Heart right ventricle (tissue), 16 donors: ENCODE measurements at regions not wholly inside any gene's neighbourhood (a gene's known extent, or its start where the extent isn't known, plus 50 kb on each side); places are given as distances from the start of the nearest gene placed in this dataset.

Source experiments
- ATAC-seq, 8 donors: fragments of 200-7000 bp; cut with Tn5 transposase; one replicate each; pipeline ENCODE4 v1.9.1; 2020; ENCODE audit warnings: mild to moderate bottlenecking in 8 of 8, moderate library complexity in 8 of 8, moderate number of reproducible peaks in 1 of 8
- DNase-seq, 2 donors: peaks; one replicate each; pipeline ENCODE4 v3.0.0-alpha.2; 2020
- H3K27ac ChIP-seq, 10 donors: fragments of 200-600 bp; sonication (generic) in 2 of 10; one replicate each; pipeline versions ENCODE4 v1.5.0 to v1.8.0; 2020 to 2022; ENCODE audit warnings: mild to moderate bottlenecking in 3 of 10
- H3K27me3 ChIP-seq, 7 donors: fragments of 200-600 bp; one replicate each; pipeline ENCODE4 v1.8.0; 2021 to 2022; ENCODE audit warnings: mild to moderate bottlenecking in 2 of 7
- H3K36me3 ChIP-seq, 9 donors: fragments of 200-600 bp; sonication (generic) in 1 of 9; one replicate each; pipeline versions ENCODE4 v1.5.0 to v1.8.0; 2020 to 2022; ENCODE audit warnings: mild to moderate bottlenecking in 2 of 9
- H3K4me1 ChIP-seq, 9 donors: fragments of 200-600 bp; sonication (generic) in 1 of 9; one replicate each; pipeline versions ENCODE4 v1.5.0 to v1.8.0; 2020 to 2022; ENCODE audit warnings: mild to moderate bottlenecking in 4 of 9
- H3K4me3 ChIP-seq, 10 donors: fragments of 200-600 bp; sonication (generic) in 2 of 10; one replicate each; pipeline versions ENCODE4 v1.5.0 to v1.8.0; 2020 to 2022; ENCODE audit warnings: mild to moderate bottlenecking in 7 of 10, moderate library complexity in 2 of 10
- H3K9me3 ChIP-seq, 11 donors: fragments of 200-600 bp in 10 of 11; sonication (generic) in 2 of 11; one replicate each; pipeline versions ENCODE4 v1.5.0 to v1.8.0; 2013 to 2022; ENCODE audit warnings: mild to moderate bottlenecking in 2 of 11, control low read depth in 1 of 11, moderate library complexity in 1 of 11
- WGBS, 2 donors: extraction: QIAGEN DNeasy Blood & Tissue Kit; methylation state at CpG; one replicate each; pipeline ENCODE4 v1.1.7; 2013; ENCODE audit warnings: inconsistent platforms in 1 of 2; 5-methylcytosine and 5-hydroxymethylcytosine counted together
- intact Hi-C, 10 donors: fragments of 100-400 bp; cut with DNase I; formaldehyde crosslinking; loops; one replicate each; pipeline versions ENCODE4 v1.11.1 to v1.14.2; 2022
- TF ChIP-seq, protein P1 (sequence below), 9 donors: fragments of 200-600 bp; sonication (generic) in 2 of 9; IDR thresholded peaks; one replicate each; pipeline versions ENCODE4 v1.5.0 to v1.8.0; 2021 to 2022; ENCODE audit warnings: antibody characterized with exemption in 9 of 9, mild to moderate bottlenecking in 5 of 9, moderate library complexity in 1 of 9
- donor health status: Arrhythmogenic right ventricular cardiomyopathy.
- donor health status: ischemic (EF 13 %, LVEDD 7.1; RV severe dilation, severe dysfunction).
- donor health status: healthy with polysubstance abuse.
- donor health status: DM: no; HTN: yes; CAD: no.
- donor health status: DM: no; HTN: no; CAD: no.
- donor health status: ischemic (EF 25% LVEDD 6.9; RV normal size, moderate dysfunction).
- donor health status: ischemic (EF 25% LVEDD 5.7; RV mildly dilated, moderate dysfunction).
- donor health status: healthy.
- donor health status: DM: yes; HTN: yes; CAD: no.
- donor health status: Ischemic cardiomyopathy.
- donor health status: ischemic (EF 35%, LVEDD 5.7; RV mildly dilated, moderate dysfunction).
- donor health status: nonischemic (EF 11% LVEDD 7.7; RV severe dilation, severe dysfunction).
- donor health status: DM: yes; HTN: yes; CAD: no.
- donor health status: PGD.
- donor health status: ischemic (EF 29% LVEDD 5.4; RV normal size, mild dysfunction).
- donor health status: nonischemic (EF 23%, LVEDD 6.1; RV moderate dilation, normal function).

DNA sequence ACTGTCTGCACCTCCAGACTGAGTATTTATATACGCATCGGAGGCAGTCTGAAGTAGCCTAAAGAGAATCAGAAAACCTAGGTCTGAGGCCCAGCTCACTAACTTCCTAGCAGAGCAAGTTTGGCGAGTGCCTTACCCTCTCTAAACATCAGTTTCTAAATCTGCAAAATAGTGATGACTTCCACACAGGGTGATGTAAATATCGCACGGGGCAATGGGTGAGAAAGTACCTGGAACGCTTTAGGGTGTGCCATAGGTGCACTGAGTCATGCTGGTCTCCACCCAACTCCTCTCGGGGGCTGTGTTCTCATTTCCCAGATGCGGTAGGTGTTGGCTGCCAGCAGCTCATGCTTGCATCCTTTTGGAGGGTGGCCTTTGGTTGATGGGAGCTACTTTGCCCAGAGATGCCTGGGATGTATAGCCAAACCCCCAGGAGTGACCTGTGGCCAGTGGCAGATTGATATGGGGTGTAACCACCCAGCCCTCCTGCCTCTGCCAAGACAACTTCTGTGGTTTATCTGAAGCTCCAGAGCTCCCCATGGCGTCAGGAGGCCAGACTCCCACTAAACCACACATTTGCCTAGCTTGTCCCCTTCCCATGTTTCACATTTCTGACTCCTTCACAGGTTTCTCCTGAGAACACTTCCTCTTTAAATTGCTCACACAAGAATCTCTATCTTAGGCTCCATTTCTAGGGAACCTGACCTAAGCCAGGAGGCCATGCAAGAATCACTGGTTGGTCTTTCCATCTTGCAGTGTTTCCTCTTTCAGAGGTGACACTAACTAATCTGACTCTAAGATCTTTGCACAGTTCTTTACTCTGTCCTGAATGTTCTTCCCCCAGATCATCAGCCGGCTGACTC lies 62.0 kb upstream of the TUNAR start:
- ATAC-seq (no peak), DNase-seq (no peak)
- no peak overlapping the region for H3K4me3 ChIP-seq
- intact Hi-C loops = no loop called here
- H3K27ac ChIP-seq = no peak overlapping the region
- no peaks in the 10 kb centered on the region for H3K9me3 ChIP-seq
- H3K4me1 ChIP-seq = no peaks in the 10 kb centered on the region
- TF ChIP-seq, protein P1, sequence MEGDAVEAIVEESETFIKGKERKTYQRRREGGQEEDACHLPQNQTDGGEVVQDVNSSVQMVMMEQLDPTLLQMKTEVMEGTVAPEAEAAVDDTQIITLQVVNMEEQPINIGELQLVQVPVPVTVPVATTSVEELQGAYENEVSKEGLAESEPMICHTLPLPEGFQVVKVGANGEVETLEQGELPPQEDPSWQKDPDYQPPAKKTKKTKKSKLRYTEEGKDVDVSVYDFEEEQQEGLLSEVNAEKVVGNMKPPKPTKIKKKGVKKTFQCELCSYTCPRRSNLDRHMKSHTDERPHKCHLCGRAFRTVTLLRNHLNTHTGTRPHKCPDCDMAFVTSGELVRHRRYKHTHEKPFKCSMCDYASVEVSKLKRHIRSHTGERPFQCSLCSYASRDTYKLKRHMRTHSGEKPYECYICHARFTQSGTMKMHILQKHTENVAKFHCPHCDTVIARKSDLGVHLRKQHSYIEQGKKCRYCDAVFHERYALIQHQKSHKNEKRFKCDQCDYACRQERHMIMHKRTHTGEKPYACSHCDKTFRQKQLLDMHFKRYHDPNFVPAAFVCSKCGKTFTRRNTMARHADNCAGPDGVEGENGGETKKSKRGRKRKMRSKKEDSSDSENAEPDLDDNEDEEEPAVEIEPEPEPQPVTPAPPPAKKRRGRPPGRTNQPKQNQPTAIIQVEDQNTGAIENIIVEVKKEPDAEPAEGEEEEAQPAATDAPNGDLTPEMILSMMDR (IDR thresholded peaks at IDR 0.05) = no peak
- H3K27me3 ChIP-seq = peaks cover 0 to 74% (median 34%) of the 10 kb centered on the region in 7 donors
- WGBS, 2 donors = 75 to 80% methylated on average over 10 of the region's 10 CpGs
- no peaks in the 10 kb centered on the region for H3K36me3 ChIP-seq

DNA sequence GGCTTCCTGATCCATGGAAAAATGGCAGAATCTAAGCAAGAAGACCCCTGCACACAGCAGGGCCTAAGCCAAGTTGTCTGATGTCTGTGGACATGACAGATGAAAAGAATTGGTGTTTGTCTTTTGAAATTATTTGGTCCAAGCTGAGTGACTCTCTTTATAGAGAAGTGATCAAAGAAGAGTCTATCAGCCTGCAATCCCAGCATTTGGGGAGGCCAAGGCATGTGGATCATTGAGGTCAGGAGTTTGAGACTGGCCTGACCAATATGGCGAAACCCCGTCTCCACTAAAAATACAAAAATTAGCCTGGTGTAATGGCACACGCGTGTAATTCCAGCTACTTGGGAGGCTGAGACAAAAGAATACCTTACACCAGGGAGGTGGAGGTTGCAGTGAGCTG lies 64.8 kb upstream of the TUNAR start:
- TF ChIP-seq, protein P1 (IDR thresholded peaks at IDR 0.05) = no peak
- Histone ChIP-seq H3K4me3 (no peak overlapping the region), H3K27ac (no peak overlapping the region), H3K9me3 (peaks cover 0 to 12% (median 4%) of the 10 kb centered on the region in 11 donors), H3K36me3 (no peaks in the 10 kb centered on the region), H3K4me1 (no peaks in the 10 kb centered on the region), H3K27me3 (peaks cover 0 to 52% (median 25%) of the 10 kb centered on the region in 7 donors)
- WGBS, 2 donors = 90 to 93% methylated on average over 4 of the region's 4 CpGs
- DNase-seq (no peak), ATAC-seq (no peak)
- intact Hi-C loops = no loop called here

DNA sequence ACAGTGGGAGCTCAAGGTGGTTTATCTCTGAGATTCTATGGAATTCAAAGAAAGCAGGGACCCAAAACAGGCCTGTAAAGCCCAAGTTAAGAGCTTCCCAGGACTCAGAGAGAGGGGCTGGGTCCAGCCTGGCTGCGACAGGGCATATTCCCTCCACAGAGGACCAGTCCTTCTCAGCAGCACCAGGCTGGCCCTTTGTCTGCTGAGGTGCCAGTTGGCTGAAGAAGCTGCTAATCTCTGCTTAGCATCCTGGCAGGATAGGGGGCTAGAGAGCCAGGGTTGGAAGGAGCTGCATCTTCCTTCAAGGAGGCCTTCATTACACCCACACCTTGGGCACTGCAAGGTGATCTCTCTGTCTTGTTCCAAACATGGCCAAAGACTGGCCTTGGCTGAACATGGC lies 68.3 kb upstream of the TUNAR start:
- TF ChIP-seq, protein P1 (IDR thresholded peaks at IDR 0.05) = no peak
- intact Hi-C loops = no loop called here
- Histone ChIP-seq H3K27me3 (peaks cover 0 to 20% (median 0%) of the 10 kb centered on the region in 7 donors), H3K9me3 (peaks cover 0 to 40% (median 18%) of the 10 kb centered on the region in 11 donors), H3K36me3 (no peaks in the 10 kb centered on the region), H3K4me1 (no peaks in the 10 kb centered on the region), H3K4me3 (no peak overlapping the region), H3K27ac (no peak overlapping the region)
- ATAC-seq (no peak), DNase-seq (no peak)
- WGBS, 2 donors = 71 to 79% methylated on average over 1 of the region's 1 CpG

DNA sequence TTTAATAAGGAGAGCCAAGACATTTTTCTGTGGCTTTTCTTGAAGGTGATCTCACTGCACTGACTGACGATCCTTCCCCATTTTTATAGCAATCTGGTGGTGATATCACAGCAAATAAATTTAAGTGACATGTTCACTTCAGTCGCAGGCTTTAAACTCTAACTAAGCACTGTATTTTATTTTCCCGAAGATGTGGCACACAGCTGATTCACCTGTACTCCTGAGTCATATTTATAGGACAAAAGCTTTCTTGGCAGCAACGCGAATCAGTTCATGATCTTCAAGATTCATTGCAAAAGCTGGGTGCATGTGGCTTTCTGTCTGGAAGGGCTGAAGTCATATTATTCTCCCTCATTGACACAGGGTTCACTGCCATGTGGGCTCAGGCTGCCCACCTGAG lies 79.8 kb upstream of the TUNAR start:
- no peak for DNase-seq
- Histone ChIP-seq H3K27me3 (peaks cover 0 to 19% (median 5%) of the 10 kb centered on the region in 7 donors), H3K36me3 (no peaks in the 10 kb centered on the region), H3K4me1 (no peaks in the 10 kb centered on the region), H3K27ac (no peak overlapping the region), H3K9me3 (peaks cover 0 to 8% (median 0%) of the 10 kb centered on the region in 11 donors), H3K4me3 (no peak overlapping the region)
- 67 to 68% methylated on average over 5 of the region's 5 CpGs for WGBS, 2 donors
- intact Hi-C loops = no loop called here
- ATAC-seq = no peak
- TF ChIP-seq, protein P1 (IDR thresholded peaks at IDR 0.05) = no peak
